ENCODE measurements at regions not wholly inside any gene's neighbourhood (a gene's known extent, or its start where the extent isn't known, plus 50 kb on each side); places are given as distances from the start of the nearest gene placed in this dataset.
A peak's percentile ranks its signal among the peaks of the same experiment; 100 is the strongest.

DNA sequence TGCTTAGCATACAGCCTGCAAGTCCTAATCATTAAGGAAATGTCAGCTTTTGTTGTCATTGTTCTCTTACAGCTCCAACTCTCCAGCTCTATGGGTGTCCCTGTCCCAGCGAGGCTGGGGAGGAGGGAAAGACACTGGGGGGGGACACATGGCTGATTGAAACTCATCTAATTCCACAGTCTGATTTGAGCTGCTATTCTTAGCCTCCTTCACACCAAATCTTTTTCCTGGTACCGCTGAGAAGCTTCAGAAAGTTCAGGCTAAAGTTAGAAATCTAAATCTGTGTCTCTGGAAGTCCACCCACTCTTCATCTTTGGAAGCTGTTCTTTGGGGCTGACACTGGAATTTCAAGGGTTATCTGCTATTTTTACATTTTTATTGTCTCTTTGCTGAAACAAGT lies 61.3 kb upstream of the RASGRP1 start:
- no peaks in the 10 kb centered on the region for H3K9me3 ChIP-seq (ENCODE audit: low read length)
- ChIA-PET POLR2A (interaction anchor here (1.7 kb wide), 1 partner anchor 16 kb away, joined by 4 read pairs; no protein-coding TSS in a partner anchor), CTCF (ENCODE audit: unreplicated experiment) (interaction anchor here (1.8 kb wide), 1 partner anchor 22 kb away, joined by 5 read pairs; no protein-coding TSS in a partner anchor)
- no peak overlapping the region; the same call in 1 of the 2 replicates for H2AFZ ChIP-seq (ENCODE audit: low read length)
- intact Hi-C loops (cut with micrococcal nuclease; ENCODE audit: unreplicated experiment): no loop called here
- BruUV-seq (replicated peaks): no TSS peak
- H3K27ac ChIP-seq (ENCODE audit: low read depth, low read length, poor library complexity, severe bottlenecking): no peak overlapping the region
- H3K79me2 ChIP-seq (ENCODE audit: insufficient read depth, low read depth, low read length): no peaks in the 10 kb centered on the region
- H3K4me1 ChIP-seq (ENCODE audit: insufficient read depth, low read length, poor library complexity, severe bottlenecking): peaks cover 2% of the 10 kb centered on the region
- H3K36me3 ChIP-seq (ENCODE audit: insufficient read depth, low read length): no peaks in the 10 kb centered on the region
- H3K4me3 ChIP-seq (ENCODE audit: low read depth, low read length, poor library complexity, severe bottlenecking): no peak overlapping the region
- no peaks in the 10 kb centered on the region for H4K20me1 ChIP-seq (ENCODE audit: insufficient read depth, low read length)
- DNase-seq (ENCODE audit: low spot score): no peak
- TF ChIP-seq CTCF (conservative IDR thresholded peaks at IDR 0.05; ENCODE audit: low read length) (no peak), EZH2phosphoT487 (IDR thresholded peaks at IDR 0.05; ENCODE audit: borderline replicate concordance, low read depth, low read length) (no peak)
- no peak overlapping the region for H3K4me2 ChIP-seq (ENCODE audit: low read length)
- H3K9me2 ChIP-seq (ENCODE audit: insufficient read depth, low read length): no peaks in the 10 kb centered on the region

DNA sequence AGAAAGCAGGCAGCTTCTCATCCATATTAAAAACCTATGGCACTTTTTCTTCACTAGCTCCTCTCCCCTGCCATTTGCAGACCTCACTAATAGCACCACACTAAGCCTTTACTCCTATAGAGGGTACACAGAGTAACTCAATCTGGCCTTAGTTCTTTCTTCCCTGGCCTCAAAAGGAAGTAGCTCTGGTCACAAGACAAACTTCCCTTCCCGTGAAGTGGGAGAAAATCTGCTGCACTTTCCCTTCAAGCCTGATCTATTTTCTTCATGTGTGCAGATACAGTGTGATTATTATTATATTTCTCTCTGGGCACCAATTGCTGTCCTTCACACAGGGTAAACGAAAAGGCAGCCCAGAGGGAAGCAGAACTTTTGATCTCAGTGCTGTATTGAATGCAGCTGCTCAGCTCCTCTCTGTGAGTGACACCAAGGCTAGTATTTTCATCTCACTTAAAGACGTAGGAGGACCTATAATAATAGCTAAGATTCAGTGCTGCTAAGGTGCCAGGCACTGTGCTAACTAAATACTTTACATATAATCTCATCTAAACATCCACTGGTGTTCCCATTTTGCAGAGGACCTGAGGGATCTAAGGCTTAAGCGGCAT lies 61.9 kb upstream of the RASGRP1 start:
- Histone ChIP-seq H3K4me2 (ENCODE audit: low read length) (no peak overlapping the region), H2AFZ (ENCODE audit: low read length) (peak overlapping the region; percentile 48), H3K27ac (ENCODE audit: low read depth, low read length, poor library complexity, severe bottlenecking) (no peak overlapping the region), H4K20me1 (ENCODE audit: insufficient read depth, low read length) (no peaks in the 10 kb centered on the region), H3K79me2 (ENCODE audit: insufficient read depth, low read depth, low read length) (no peaks in the 10 kb centered on the region), H3K4me3 (ENCODE audit: low read depth, low read length, poor library complexity, severe bottlenecking) (no peak overlapping the region), H3K36me3 (ENCODE audit: insufficient read depth, low read length) (no peaks in the 10 kb centered on the region), H3K4me1 (ENCODE audit: insufficient read depth, low read length, poor library complexity, severe bottlenecking) (peaks cover 3% of the 10 kb centered on the region), H3K9me3 (ENCODE audit: low read length) (no peaks in the 10 kb centered on the region), H3K9me2 (ENCODE audit: insufficient read depth, low read length) (no peaks in the 10 kb centered on the region)
- TF ChIP-seq EZH2phosphoT487 (IDR thresholded peaks at IDR 0.05; ENCODE audit: borderline replicate concordance, low read depth, low read length): no peak
- TF ChIP-seq CTCF (conservative IDR thresholded peaks at IDR 0.05; ENCODE audit: low read length): no peak
- intact Hi-C loops (cut with micrococcal nuclease; ENCODE audit: unreplicated experiment): no loop called here
- BruUV-seq (replicated peaks): no TSS peak
- CTCF ChIA-PET (ENCODE audit: unreplicated experiment): interaction anchor here (1.8 kb wide), 1 partner anchor 23 kb away, joined by 5 read pairs; no protein-coding TSS in a partner anchor
- POLR2A ChIA-PET: interaction anchor here (0.6 to 1.7 kb wide), 4 partner anchors 9 to 28 kb away, joined by 3 to 6 read pairs (median 4); no protein-coding TSS in a partner anchor
- no peak for DNase-seq (ENCODE audit: low spot score)

GRCh38 chr15:38627689-38628277 lies 63.2 kb upstream of the RASGRP1 start:
- Histone ChIP-seq H3K9me2 (ENCODE audit: insufficient read depth, low read length) (no peaks in the 10 kb centered on the region), H4K20me1 (ENCODE audit: insufficient read depth, low read length) (no peaks in the 10 kb centered on the region), H2AFZ (ENCODE audit: low read length) (no peak overlapping the region), H3K4me3 (ENCODE audit: low read depth, low read length, poor library complexity, severe bottlenecking) (no peak overlapping the region), H3K79me2 (ENCODE audit: insufficient read depth, low read depth, low read length) (no peaks in the 10 kb centered on the region), H3K4me2 (ENCODE audit: low read length) (no peak overlapping the region), H3K36me3 (ENCODE audit: insufficient read depth, low read length) (no peaks in the 10 kb centered on the region), H3K27ac (ENCODE audit: low read depth, low read length, poor library complexity, severe bottlenecking) (no peak overlapping the region), H3K4me1 (ENCODE audit: insufficient read depth, low read length, poor library complexity, severe bottlenecking) (peaks cover 6% of the 10 kb centered on the region), H3K9me3 (ENCODE audit: low read length) (no peaks in the 10 kb centered on the region)
- no TSS peak for BruUV-seq (replicated peaks)
- ChIA-PET CTCF (ENCODE audit: unreplicated experiment) (interaction anchor here (1.8 kb wide), 1 partner anchor 24 kb away, joined by 5 read pairs; no protein-coding TSS in a partner anchor), POLR2A (interaction anchor here (1.6 kb wide), 1 partner anchor 11 kb away, joined by 6 read pairs; no protein-coding TSS in a partner anchor)
- intact Hi-C loops (cut with micrococcal nuclease; ENCODE audit: unreplicated experiment): no loop called here
- no peak for TF ChIP-seq CTCF (conservative IDR thresholded peaks at IDR 0.05; ENCODE audit: low read length)
- TF ChIP-seq EZH2phosphoT487 (IDR thresholded peaks at IDR 0.05; ENCODE audit: borderline replicate concordance, low read depth, low read length): no peak
- DNase-seq (ENCODE audit: low spot score): no peak

Measured in OCI-LY7 (cell line).